ENCODE measurements at regions not wholly inside any gene's neighbourhood (a gene's known extent, or its start where the extent isn't known, plus 50 kb on each side); places are given as distances from the start of the nearest gene placed in this dataset.

GRCh38 chr11:133787379-133788141, 57.8 kb downstream of the SPATA19 start:
- no peak for DNase-seq

DNA sequence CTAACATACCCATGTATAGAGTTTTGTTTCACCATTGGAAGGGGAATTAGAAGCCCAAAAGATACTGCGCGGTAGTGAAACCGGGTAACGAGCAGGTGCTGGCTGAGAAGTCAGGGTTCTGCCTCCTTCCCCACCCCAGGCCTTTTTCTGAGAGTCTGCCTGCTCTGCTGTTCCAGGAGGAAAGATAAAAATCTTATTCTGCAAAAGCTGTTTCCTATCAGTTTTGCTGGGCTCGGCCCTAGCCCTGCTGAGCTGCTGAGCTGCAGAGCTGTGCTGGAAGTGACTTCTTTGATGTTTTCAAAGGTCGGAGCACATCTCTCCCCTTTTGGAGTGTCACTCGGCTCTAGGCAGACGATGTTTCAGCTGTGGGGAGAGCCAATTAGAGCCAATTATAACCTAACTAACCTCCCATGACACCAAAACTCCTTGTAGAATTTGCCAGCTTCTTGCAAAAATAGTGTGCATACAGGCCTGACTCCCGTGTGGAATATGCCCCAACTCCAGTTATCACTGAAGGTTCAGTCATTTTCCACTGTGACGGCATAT, 59.4 kb downstream of the SPATA19 start:
- DNase-seq, result no peak

- DNase-seq, result no peak
These were observed 61.0 kb downstream of the SPATA19 start for GRCh38 chr11:133784359-133784758.

GRCh38 chr11:133782116-133782725, 63.1 kb downstream of the SPATA19 start:
- DNase-seq, result no peak

- DNase-seq, result no peak
These were observed 67.2 kb downstream of the SPATA19 start for GRCh38 chr11:133778161-133778560.

GRCh38 chr11:133776671-133777367, 68.5 kb downstream of the SPATA19 start:
- DNase-seq, result no peak

DNA sequence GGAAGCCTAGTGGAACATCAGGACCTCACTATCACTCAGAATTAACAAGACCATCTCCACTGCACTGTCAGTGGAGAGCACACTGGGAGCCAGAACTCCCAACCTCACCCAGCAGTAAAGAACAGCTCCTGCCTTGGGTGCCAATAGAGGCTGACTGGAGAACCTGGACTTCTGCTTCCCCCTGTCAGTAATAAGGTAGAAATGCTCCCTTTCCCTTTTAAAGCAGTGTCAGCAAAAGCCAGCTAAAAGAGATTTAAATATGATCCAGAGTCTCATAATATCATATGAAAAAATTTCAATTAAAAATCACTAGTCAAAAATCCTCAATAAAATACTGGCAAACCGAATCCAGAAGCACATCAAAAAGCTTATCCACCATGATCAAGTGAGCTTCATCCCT, 82.8 kb downstream of the SPATA19 start:
- DNase-seq, result no peak

DNA sequence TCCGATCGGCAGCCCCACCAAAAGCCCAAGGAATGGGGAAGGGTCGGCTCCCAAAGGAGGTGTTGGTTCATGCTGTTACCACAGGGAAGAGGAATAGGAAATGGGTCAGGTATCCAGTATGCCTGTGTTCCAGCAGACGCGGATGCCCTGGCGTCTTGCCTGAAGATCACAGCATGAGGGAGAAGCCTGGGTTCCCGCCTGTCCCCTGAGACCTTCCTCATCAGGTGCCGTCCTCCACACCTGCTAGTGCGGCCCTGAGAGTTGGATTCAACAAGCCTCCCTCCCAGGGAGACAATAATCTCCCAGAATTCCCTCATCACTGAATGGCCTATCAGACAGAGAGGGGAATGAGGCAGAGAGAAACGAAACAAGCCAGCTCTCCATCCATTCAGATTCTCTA, 92.2 kb downstream of the SPATA19 start:
- DNase-seq, result no peak

GRCh38 chr11:133749841-133750240, 95.5 kb downstream of the SPATA19 start:
- no peak for DNase-seq

DNA sequence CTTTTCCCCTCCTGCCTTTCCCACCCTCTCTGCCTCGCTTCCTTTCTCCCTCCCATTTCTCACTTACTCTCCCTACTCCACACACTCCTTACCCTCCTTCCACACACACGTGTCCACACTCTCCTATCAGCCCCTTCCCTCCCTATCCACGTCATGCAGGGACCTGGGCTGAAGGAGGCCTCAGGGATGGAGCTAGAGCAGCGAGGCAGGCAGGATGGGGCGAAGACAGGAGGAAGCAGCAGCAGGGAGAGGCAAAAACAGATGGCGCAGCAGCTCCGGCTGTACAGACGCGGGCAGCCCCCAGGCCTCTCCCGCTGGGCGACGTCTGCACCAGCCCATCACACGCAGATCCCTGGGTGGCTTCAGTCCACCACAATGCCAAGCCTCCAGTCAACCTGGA, 97.9 kb downstream of the SPATA19 start:
- DNase-seq, result no peak

DNA sequence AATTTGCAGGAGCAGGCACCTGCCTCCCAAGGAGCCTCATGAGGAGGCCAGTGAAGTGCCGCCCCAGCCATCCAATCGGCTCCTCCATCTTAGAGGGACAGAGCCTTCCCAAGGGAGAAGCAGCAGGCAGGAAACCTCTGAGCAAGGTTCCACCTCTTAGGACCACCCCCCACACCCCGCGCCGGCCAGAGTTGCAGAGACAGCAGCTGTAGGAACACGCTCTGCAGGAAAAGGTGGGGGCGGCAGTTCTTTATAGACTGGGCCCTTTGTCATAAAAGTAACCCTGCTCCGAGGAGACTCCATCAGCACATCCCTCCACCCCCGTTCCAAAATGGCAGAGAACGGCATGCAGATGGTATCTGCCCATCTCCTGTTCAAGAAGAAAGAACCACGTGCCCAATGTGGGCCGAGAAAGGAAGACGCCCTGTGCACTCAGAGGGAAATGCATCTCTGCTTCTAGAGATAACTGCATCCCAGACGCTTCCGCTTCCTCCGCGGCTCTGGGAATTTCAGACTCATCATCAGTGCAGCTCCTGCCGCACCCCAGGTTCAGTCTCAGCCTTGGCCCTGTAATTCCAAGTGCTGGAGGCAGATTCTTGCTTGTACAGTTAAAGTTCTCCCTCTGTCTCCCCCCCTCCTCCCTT, 98.5 kb downstream of the SPATA19 start:
- no peak for DNase-seq

DNA sequence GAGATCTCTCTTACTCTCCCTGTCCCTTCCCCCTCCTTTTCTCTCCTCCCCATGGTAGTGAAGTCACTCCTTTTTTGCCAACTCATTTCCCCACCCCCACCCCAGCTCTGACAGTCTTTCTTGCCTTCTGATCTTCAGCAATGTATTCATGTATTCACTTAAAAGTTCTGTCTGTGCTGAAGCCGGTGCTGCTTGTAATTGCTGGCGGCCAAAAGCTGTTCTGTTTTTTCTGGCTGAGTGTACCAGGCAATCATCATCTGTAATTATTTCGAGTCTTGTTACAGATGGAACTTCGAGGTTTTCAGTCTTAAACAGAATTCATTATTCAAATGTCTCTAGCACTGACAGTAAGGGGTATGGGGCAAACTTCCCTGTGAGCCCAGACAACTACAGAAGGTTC, 99.5 kb downstream of the SPATA19 start:
- no peak for DNase-seq

GRCh38 chr11:133742353-133742752, 103.0 kb downstream of the SPATA19 start:
- DNase-seq, result peak; percentile 15

DNA sequence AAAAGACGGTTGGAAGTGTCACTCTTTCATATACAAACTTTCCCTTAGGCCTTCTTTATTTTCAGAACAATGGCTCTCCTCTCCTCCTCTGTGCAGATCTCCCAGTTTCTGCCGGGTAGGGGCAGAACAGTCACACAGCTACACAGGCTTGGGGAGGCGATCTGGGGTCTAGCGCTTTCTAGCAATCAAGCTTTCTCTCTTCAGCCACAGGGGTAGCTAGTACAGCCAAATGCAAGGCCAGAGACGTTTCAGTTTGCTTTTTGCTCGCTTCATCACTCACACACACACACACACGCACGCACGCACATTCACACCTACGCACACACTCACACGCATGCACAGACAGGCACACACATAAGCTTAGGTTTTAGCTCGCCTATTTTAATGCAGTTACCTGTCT, 104.3 kb downstream of the SPATA19 start:
- DNase-seq, result no peak

- no peak for DNase-seq
These were observed 105.8 kb downstream of the SPATA19 start for GRCh38 chr11:133739481-133739880.

DNA sequence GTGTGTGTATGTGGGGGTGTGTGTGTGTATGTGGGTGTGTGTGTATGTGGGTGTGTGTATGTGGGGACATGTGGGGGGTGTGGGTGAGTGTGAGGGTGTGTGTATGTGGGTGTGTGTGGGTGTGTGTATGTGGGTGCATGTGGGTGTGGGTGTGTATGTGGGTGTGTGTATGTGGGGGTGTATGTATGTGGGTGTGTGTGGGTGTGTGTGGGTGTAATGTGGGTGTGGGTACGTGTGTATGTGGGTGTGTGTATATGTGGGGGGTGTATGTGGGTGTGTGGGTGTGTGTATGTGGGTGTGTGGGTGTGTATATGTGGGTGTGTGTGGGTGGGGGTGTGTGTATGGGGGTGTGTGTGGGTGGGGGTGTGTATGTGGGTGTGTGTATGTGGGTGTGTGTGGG, 106.7 kb downstream of the SPATA19 start:
- no peak for DNase-seq

DNA sequence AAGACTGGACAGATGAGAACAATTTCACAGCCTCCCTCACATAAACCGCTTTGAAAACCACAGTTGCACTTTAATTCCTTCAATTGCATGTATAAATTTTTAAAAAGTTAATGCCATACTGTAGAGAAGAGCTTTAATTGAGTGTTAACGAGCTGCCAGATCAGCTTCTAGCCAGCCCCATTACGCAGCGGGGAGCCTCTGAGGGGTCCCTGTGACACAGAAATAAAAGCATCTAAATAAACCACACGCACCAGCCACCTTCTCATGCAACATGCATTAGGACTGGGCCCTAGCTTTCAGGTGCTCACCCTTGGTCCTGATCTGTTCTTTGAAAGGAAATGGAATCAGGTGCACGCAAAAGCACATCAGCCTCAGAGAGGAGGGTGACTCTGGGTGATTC, 111.7 kb downstream of the SPATA19 start:
- no peak for DNase-seq

DNA sequence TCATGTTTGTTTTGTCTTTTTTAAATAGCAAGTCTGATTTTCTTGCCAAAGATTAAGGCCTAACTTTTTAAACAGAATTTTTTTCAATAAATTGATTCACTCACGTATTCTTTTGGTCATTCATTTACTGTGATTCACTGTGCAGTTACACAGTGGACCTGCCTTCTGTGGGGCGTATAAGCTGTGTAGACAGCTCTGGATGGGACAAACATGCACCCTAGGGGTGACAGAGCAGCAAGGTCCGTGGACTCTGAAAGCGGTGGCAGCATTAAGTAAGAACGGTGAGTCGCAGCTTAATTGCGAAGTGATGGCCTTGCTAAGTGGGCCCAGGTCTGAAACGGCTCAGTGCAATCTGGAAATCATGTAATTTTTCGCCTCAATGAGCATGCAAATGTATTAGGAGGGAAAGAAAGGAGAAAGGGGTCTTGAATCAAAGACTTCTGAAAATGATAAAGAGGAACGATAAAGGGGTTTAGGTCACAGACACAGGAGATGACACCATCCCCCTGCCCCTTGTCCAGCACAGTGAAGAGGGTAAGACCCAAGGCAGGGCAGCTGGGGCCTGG, 113.1 kb downstream of the SPATA19 start:
- DNase-seq, result no peak

DNA sequence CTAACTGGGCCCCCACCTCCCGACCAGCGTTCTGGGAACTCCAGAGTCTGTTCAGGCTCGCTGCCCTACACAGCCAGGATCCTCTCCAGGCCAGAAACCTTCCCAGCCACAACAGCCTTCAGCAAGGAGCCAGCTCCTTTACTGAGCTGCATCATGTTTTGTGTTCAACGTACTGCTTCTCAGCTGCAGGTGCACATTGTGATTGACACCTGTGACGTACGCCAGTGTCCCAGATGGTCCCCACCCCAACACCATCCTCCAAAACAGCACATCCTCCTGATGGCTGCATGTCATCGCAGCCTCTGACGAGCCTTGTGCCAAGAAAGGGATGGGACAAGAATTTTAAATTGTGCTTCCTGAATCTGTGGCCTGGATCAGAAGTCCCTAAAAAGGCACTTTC, 117.5 kb downstream of the SPATA19 start:
- DNase-seq, result no peak

- DNase-seq, result no peak
These were observed 118.8 kb downstream of the SPATA19 start for GRCh38 chr11:133726542-133726941.

DNA sequence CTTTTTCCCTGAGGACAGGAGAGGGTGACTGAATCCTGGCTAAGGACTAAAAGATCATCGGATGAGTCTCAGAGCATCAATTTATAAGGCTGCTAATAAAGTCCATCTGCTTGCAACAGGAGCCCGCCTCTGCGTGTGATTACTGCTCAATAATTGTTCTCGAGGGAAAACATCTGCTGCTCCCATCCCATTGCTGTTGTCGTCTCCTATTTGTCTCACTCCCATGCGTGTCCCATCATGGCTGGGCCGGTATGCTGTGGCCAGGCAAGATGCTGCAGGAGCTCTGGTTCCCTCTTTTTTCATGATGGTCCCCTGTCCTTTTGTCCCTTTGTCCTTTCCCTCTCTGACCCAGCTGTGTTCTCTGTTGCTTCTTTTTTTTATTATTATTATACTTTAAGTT, 121.2 kb downstream of the SPATA19 start:
- no peak for DNase-seq

GRCh38 chr11:133723056-133723455, 122.3 kb downstream of the SPATA19 start:
- DNase-seq, result no peak

DNA sequence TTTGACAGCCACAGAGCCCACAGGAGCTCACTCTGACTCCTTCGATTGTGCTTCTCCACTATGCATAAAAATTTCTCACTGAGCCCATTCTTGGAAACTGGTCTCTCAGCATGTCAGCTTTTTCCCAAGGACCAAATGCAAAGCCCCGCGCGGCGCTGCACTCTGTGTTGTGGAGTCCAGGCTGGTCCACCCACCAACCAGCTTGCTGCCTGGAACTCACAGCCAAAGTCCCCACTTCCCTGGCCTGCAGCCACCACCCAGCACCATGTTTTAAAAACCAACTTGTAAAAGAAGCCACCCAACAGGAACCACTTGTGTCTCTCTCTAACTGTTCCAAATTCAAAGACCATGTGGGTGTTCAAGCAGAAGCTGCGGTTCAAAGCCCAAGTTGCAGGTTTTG, 124.4 kb downstream of the SPATA19 start:
- no peak for DNase-seq

Measured in NK-92 treated with Interleukin-12 subunit alpha and Interleukin-12 subunit beta, amount 100 ng/mL, for 24 hours (cell line).